ENCODE measurements at regions not wholly inside any gene's neighbourhood (a gene's known extent, or its start where the extent isn't known, plus 50 kb on each side); places are given as distances from the start of the nearest gene placed in this dataset.

- TF ChIP-seq EZH2 (IDR thresholded peaks at IDR 0.05; ENCODE audit: insufficient read depth, poor library complexity, severe bottlenecking) (no peak), EZH2phosphoT487 (IDR thresholded peaks at IDR 0.05; ENCODE audit: insufficient read depth, low read depth) (no peak)
Observed at GRCh38 chr5:53335115-53335514, 145.3 kb upstream of the FST start.

Data from GM23248 (cell line).